ENCODE measurements at regions not wholly inside any gene's neighbourhood (a gene's known extent, or its start where the extent isn't known, plus 50 kb on each side); places are given as distances from the start of the nearest gene placed in this dataset.

DNA sequence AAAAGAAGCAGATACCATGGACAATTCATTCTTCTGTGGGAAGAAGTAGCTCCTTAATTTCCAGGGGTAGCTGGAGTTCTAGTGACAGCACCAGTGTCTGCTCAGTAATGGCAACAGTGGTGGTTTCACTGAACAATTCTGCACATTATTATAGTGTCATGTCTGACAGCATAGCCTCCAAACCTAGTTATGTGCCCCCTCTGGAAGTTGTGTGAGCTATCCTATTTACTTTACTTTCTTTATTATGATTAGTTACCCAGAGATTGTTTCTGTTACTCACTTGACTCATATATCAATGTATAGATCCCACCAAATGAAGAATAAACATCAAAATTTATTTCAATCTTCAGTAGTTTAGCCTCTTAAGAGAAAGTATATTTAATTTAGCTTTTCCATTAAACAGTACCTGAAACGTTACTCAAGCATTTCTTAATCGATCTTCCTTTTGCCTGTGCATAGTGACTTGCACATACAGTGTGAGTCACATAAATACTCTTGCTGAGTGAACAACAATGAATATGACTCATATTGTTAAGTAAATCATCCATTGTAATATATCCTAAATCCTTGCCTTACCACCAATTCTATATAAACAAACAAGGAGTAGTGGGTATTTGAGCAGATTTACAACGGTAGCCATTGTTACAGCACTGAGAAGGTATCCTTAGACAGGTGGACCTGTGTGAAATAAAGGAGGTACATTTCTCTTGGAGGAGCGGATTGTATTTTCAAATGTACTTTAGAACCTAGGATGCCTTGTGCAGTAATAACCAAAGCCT is 534.7 kb downstream of the ANKRD50 start:
- no peaks in the 10 kb centered on the region for H3K27me3 ChIP-seq (ENCODE audit: insufficient read depth, low read depth, severe bottlenecking)
- no peaks in the 10 kb centered on the region for H3K9me3 ChIP-seq (ENCODE audit: severe bottlenecking)
- DNase-seq, result no peak
- no peak overlapping the region for H3K4me3 ChIP-seq (ENCODE audit: low read depth, low read length)
- TF ChIP-seq, protein P1, sequence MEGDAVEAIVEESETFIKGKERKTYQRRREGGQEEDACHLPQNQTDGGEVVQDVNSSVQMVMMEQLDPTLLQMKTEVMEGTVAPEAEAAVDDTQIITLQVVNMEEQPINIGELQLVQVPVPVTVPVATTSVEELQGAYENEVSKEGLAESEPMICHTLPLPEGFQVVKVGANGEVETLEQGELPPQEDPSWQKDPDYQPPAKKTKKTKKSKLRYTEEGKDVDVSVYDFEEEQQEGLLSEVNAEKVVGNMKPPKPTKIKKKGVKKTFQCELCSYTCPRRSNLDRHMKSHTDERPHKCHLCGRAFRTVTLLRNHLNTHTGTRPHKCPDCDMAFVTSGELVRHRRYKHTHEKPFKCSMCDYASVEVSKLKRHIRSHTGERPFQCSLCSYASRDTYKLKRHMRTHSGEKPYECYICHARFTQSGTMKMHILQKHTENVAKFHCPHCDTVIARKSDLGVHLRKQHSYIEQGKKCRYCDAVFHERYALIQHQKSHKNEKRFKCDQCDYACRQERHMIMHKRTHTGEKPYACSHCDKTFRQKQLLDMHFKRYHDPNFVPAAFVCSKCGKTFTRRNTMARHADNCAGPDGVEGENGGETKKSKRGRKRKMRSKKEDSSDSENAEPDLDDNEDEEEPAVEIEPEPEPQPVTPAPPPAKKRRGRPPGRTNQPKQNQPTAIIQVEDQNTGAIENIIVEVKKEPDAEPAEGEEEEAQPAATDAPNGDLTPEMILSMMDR (IDR thresholded peaks at IDR 0.05; ENCODE audit: low read depth, low read length), result no peak
- no peaks in the 10 kb centered on the region for H3K36me3 ChIP-seq
- no peak overlapping the region for H3K27ac ChIP-seq

DNA sequence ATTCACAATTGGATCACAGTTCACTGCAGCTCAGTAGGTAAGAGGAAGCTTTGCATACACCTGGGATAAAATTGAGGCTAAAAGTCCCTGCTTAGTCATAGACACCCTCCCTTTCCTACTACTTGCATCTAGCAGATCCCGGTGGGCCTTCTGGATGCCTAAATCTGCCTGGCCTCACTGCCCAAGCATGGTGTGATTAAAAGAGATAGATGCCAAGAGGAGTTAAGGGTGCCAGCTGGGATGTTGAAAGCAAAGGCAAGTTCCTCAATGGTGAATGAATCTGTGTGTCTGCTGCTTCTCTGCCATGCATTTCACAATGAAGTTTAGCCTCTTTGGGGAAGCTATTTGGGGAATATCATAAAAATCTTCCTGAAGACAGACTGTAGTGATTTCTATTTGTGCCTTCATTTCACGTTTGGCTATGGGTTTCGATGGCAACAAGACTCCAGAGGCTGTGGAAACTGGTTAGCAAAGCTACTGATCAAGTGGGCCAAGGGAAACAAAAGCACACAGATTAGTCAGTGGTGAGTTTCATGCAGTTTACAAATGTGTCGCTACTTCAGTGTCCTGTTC is 534.0 kb downstream of the ANKRD50 start:
- Histone ChIP-seq H3K27me3 (ENCODE audit: insufficient read depth, low read depth, severe bottlenecking) (no peaks in the 10 kb centered on the region), H3K9me3 (ENCODE audit: severe bottlenecking) (no peaks in the 10 kb centered on the region), H3K36me3 (no peaks in the 10 kb centered on the region), H3K27ac (no peak overlapping the region), H3K4me3 (ENCODE audit: low read depth, low read length) (no peak overlapping the region)
- TF ChIP-seq, protein P1 (IDR thresholded peaks at IDR 0.05; ENCODE audit: low read depth, low read length), result no peak
- DNase-seq, result no peak

DNA sequence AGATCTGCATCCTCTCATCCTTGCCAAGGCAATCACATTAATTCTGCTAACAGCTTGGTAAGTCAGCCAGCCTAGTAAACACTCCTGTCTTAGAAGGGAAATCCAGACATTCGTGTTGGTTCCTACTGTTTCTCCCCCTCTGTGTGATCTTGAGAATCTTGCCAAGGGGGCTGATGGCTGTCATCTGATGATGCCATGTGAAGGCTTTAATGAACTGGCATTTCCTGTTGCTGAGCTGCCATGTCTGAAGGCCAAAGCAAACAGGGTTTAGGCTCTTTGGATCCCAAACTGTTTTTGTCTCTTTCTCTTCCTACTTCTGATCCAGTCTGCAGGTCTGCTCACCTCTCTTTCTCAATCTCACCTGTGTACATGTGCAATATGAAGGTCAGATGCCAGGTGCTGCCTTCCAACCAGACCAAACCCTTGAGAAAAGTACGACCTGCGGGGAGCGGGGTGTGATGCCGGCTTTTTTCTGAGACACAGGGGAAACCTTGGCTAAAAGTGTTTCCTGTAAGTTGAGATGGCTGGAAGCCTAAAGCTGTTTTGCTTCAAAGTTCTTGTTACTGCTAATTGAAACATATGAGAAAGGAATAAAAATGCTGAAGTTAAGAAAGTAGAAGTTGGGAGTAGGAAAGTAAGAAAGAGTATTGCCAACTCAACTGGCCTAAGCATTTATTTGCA is 532.9 kb downstream of the ANKRD50 start:
- TF ChIP-seq, protein P1 (IDR thresholded peaks at IDR 0.05; ENCODE audit: low read depth, low read length), result no peak
- no peak overlapping the region for H3K27ac ChIP-seq
- no peaks in the 10 kb centered on the region for H3K27me3 ChIP-seq (ENCODE audit: insufficient read depth, low read depth, severe bottlenecking)
- H3K9me3 ChIP-seq (ENCODE audit: severe bottlenecking), result no peaks in the 10 kb centered on the region
- H3K4me3 ChIP-seq (ENCODE audit: low read depth, low read length), result no peak overlapping the region
- no peaks in the 10 kb centered on the region for H3K36me3 ChIP-seq
- DNase-seq, result no peak

DNA sequence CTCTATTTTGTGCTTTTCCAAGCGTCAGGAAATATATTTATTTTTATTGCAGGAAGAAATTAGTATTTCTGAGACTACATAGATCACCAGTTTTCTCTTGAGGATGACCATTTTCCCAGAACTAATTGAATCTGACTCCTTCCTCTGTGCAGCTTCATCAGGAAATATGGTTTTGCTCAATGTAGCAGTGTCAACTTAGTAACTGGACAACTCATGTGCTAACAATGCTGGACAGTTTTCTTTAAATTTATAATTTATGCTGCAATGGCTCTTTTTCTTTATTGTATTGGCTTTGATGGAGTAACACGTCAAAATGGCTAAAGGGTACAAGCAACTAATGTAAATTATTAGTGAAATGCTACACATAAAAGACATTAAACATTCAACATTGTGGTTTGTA is 531.5 kb downstream of the ANKRD50 start:
- Histone ChIP-seq H3K27ac (no peak overlapping the region), H3K9me3 (ENCODE audit: severe bottlenecking) (no peaks in the 10 kb centered on the region), H3K4me3 (ENCODE audit: low read depth, low read length) (no peak overlapping the region), H3K36me3 (no peaks in the 10 kb centered on the region), H3K27me3 (ENCODE audit: insufficient read depth, low read depth, severe bottlenecking) (no peaks in the 10 kb centered on the region)
- no peak for DNase-seq
- TF ChIP-seq, protein P1 (IDR thresholded peaks at IDR 0.05; ENCODE audit: low read depth, low read length), result no peak

DNA sequence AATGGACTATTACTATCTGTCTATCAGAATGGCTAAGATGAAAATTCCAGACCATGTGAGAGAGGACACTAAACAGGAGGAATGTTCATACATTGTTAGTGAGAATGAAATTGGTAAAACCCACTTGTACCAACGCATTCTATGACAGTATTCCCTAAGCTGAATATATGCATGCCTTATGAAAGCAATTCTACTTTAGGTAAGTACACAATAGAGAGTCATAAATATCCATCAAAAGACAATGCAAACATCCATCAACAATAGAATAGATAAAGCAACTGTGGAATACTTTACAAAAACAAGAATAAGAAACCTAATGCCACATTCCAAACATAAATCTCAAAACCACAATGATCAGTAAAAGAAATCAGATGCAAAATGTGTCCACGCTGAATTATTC is 529.3 kb downstream of the ANKRD50 start:
- no peaks in the 10 kb centered on the region for H3K36me3 ChIP-seq
- TF ChIP-seq, protein P1 (IDR thresholded peaks at IDR 0.05; ENCODE audit: low read depth, low read length), result no peak
- no peak overlapping the region for H3K27ac ChIP-seq

More for the DNA sequence above, 529.3 kb downstream of the ANKRD50 start:
- Histone ChIP-seq H3K27me3 (ENCODE audit: insufficient read depth, low read depth, severe bottlenecking) (no peaks in the 10 kb centered on the region), H3K4me3 (ENCODE audit: low read depth, low read length) (no peak overlapping the region), H3K9me3 (ENCODE audit: severe bottlenecking) (no peaks in the 10 kb centered on the region)
- no peak for DNase-seq
